Activated CD4-positive, alpha-beta T cell treated with anti-CD3 and anti-CD28 coated beads, Interleukin-2, amount 10 ng/mL, durations not matched to agents 7 days and 5 days (primary cell): ENCODE measurements at regions not wholly inside any gene's neighbourhood (a gene's known extent, or its start where the extent isn't known, plus 50 kb on each side); places are given as distances from the start of the nearest gene placed in this dataset.

Experiments used
- CTCF ChIA-PET: fragments of 350-600 bp; sonication (Branson Sonifier 250); formaldehyde crosslinking; loops from one replicate; lab custom pipeline; 2021; ENCODE audit warnings: antibody characterized with exemption; lab: Charles Lee
- POLR2A ChIA-PET: fragments of 350-600 bp; sonication (Branson Sonifier 250); formaldehyde crosslinking; loops from one replicate; lab custom pipeline; 2021; ENCODE audit warnings: antibody characterized with exemption; lab: Charles Lee
- DNase-seq: peaks from one replicate; pipeline ENCODE4 v3.0.0-alpha.2; 2020
- H3K27ac Mint-ChIP-seq: one replicate; pipeline ENCODE4 v1.8.0; 2021; ENCODE audit warnings: mild to moderate bottlenecking, moderate library complexity, mixed read lengths
- H3K27me3 Mint-ChIP-seq: one replicate; pipeline ENCODE4 v1.8.0; 2021; ENCODE audit warnings: mixed read lengths
- H3K36me3 Mint-ChIP-seq: one replicate; pipeline ENCODE4 v1.8.0; 2021; ENCODE audit warnings: low read depth, mixed read lengths
- H3K4me1 Mint-ChIP-seq: one replicate; pipeline ENCODE4 v1.8.0; 2021; ENCODE audit warnings: mixed read lengths
- H3K4me3 Mint-ChIP-seq: one replicate; pipeline ENCODE4 v1.8.0; 2021; ENCODE audit warnings: mild to moderate bottlenecking, moderate library complexity, mixed read lengths
- H3K9me3 Mint-ChIP-seq: one replicate; pipeline ENCODE4 v1.8.0; 2021; ENCODE audit warnings: mixed read lengths

DNA sequence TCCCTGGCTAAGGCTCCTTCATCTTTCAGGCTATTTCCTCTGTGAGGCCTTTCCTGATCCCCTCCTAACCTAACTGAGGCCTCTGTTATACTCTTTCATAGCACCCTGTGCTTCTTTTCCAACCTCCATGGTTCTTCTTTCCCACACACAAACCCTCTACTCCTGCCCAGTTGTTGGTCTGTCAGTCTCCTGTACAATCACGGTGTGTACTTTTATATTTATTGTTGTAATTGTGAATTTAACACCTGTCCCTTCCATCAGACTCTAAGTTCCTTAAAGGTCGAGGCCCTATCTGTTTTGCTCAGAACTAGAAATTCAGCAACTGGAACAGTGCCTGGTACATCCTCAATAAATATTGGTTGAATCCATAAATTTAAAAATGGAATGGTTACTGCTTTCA is 100.2 kb upstream of the KCNE2 start:
- peaks cover 3% of the 10 kb centered on the region for H3K36me3 Mint-ChIP-seq
- no peak overlapping the region for H3K27ac Mint-ChIP-seq
- POLR2A ChIA-PET, result no interaction called here
- no peaks in the 10 kb centered on the region for H3K4me1 Mint-ChIP-seq
- CTCF ChIA-PET, result interaction anchor here (1.3 kb wide), 1 partner anchor 36 kb away, joined by 3 read pairs; no protein-coding TSS in a partner anchor
- DNase-seq, result no peak
- no peak overlapping the region for H3K4me3 Mint-ChIP-seq
- H3K9me3 Mint-ChIP-seq, result peaks cover 11% of the 10 kb centered on the region
- H3K27me3 Mint-ChIP-seq, result peaks cover 3% of the 10 kb centered on the region

DNA sequence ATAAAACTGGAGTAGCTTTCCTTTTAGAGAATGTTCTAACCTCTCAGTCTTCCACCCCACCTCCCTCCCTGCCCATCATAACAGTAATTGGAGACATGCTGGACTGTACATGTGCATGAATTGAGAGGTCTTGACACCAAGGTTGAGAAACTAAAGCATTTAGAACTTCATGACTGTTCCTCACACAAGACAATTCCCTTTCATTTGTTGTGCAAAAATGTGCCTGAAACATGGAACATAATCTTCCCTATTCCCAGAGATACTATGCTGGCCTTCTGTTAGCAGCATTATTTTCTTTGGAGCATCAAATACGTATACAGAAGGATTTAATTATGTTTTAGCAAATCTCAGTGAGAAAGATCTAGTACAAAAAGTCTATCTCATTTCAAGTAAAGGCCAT is 97.5 kb upstream of the KCNE2 start:
- POLR2A ChIA-PET, result no interaction called here
- no peak overlapping the region for H3K4me3 Mint-ChIP-seq
- peaks cover 3% of the 10 kb centered on the region for H3K36me3 Mint-ChIP-seq
- H3K9me3 Mint-ChIP-seq, result peaks cover 11% of the 10 kb centered on the region
- H3K27ac Mint-ChIP-seq, result no peak overlapping the region
- no peaks in the 10 kb centered on the region for H3K4me1 Mint-ChIP-seq
- peaks cover 6% of the 10 kb centered on the region for H3K27me3 Mint-ChIP-seq
- no peak for DNase-seq
- CTCF ChIA-PET, result no interaction called here

DNA sequence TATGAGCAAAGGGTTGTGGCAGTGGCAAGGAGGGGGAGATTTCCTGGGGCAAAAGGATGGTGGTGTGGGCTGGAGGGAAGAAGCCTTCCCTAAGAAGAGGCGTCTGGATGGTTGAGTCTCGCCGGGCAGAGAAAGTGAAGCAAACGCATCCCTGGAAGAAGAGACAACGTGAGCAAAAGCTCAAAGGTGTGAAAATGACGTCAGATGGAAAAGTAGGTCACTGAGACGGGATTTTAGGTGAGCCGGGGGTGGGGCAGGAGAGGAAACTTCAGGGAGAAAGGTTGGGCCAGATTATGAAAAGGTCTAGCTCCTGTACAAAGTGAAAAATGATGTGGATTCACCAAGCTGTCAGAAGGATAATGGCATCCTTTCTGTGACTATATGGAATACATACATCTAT is 95.3 kb upstream of the KCNE2 start:
- Mint-ChIP-seq H3K4me1 (no peaks in the 10 kb centered on the region), H3K9me3 (peaks cover 5% of the 10 kb centered on the region), H3K27me3 (peaks cover 8% of the 10 kb centered on the region), H3K36me3 (no peaks in the 10 kb centered on the region), H3K4me3 (no peak overlapping the region), H3K27ac (no peak overlapping the region)
- CTCF ChIA-PET, result no interaction called here
- POLR2A ChIA-PET, result no interaction called here
- no peak for DNase-seq

DNA sequence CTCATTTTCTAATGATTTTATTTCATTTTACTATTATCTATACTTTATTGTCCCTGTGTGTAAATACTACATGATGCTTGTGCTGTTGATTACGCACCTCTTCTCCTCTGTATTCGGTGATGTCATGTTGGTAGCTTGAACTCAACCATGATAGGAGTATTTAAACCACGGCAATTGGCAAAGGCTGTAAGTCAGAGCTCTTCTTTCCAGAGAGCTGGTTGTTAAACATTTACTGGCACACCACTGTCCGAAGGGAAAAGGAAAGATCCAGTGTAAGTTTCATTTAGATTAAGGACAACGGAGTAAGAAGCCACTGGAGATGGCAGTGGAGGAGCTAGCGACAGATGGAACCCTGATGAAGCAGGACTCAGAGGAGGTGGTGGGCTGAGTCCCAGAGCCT is 93.4 kb upstream of the KCNE2 start:
- Mint-ChIP-seq H3K4me1 (no peaks in the 10 kb centered on the region), H3K27me3 (peaks cover 8% of the 10 kb centered on the region), H3K36me3 (no peaks in the 10 kb centered on the region), H3K4me3 (no peak overlapping the region), H3K9me3 (no peaks in the 10 kb centered on the region), H3K27ac (no peak overlapping the region)
- no peak for DNase-seq
- CTCF ChIA-PET, result interaction anchor here (1.0 to 1.3 kb wide), 2 partner anchors 32 to 44 kb away, joined by 3 to 4 read pairs; no protein-coding TSS in a partner anchor
- POLR2A ChIA-PET, result no interaction called here

DNA sequence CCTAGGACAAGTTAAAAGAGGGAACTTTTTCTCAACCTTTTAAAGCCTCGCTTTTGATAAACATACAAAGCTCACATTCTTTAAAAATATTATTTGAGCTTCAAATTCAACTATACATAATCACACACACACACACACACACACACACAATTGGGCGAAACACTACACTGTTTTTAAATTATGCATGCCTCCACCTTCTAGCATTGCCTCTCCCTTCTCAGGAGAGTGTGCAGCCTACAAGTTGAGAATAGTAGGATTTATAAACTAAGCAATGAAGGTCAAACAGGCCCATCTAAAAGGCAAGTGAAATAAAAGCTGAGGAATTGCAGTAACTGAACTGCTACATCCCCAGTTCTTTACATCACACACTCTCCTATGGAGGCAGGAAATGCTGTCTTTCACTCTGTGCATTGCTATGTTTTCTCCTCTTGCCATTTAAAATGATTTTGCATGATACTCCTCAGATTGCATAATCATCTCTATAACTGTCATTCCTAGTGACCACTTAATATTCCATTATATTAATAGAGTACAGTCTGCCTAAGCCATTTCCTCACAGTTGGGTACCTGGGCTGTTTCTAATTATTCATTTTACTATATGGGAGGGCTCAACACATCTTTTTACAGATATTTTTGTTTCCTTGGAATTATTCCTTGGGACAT is 92.5 kb upstream of the KCNE2 start:
- Mint-ChIP-seq H3K36me3 (no peaks in the 10 kb centered on the region), H3K27ac (no peak overlapping the region), H3K4me3 (no peak overlapping the region), H3K4me1 (no peaks in the 10 kb centered on the region), H3K27me3 (peaks cover 8% of the 10 kb centered on the region), H3K9me3 (no peaks in the 10 kb centered on the region)
- DNase-seq, result no peak
- ChIA-PET POLR2A (no interaction called here), CTCF (no interaction called here)

DNA sequence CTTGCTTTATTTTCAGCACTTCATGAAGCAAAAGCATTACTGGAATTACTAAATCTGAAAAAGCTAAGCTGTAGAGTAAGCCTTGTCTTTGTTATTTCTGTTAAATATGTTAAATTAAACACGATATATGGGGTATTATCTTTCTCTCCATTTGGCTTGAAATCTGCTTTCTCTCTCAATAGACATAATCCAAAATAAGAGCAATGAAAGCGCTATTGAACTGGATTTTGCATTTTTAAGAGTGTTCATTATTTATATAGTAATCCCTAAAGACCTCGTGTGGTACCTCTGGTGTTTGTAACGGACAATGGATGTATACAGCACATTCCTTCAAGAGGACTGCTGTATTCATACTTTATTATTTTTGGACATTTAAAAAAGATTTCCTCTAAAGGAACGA is 91.5 kb upstream of the KCNE2 start:
- no peak overlapping the region for H3K4me3 Mint-ChIP-seq
- H3K27ac Mint-ChIP-seq, result no peak overlapping the region
- H3K36me3 Mint-ChIP-seq, result no peaks in the 10 kb centered on the region
- DNase-seq, result no peak
- H3K4me1 Mint-ChIP-seq, result peaks cover 2% of the 10 kb centered on the region
- H3K9me3 Mint-ChIP-seq, result peaks cover 4% of the 10 kb centered on the region
- POLR2A ChIA-PET, result no interaction called here
- CTCF ChIA-PET, result no interaction called here
- H3K27me3 Mint-ChIP-seq, result peaks cover 7% of the 10 kb centered on the region

DNA sequence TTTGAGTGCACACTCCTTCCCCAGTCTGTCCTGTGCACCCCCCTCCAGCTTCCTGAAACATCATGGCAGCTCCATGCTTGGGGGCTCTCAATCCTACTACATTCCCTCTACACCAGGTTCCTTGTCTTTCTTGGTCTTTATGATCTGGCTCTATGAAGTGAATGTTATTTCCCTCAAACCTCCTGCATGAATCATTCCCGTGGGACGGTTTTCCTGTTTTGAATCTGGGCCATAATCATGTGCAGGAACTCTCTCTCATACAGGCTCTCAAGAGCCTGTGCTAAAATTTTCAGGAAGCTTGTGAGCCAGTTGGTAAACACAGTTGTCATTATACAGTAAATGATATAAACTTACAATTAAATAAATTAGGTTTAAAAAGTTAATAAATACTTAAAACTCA is 89.8 kb upstream of the KCNE2 start:
- Mint-ChIP-seq H3K27me3 (peaks cover 7% of the 10 kb centered on the region), H3K4me1 (peaks cover 2% of the 10 kb centered on the region), H3K36me3 (no peaks in the 10 kb centered on the region), H3K9me3 (peaks cover 4% of the 10 kb centered on the region), H3K4me3 (no peak overlapping the region), H3K27ac (no peak overlapping the region)
- POLR2A ChIA-PET, result no interaction called here
- CTCF ChIA-PET, result interaction anchor here (1.0 to 1.2 kb wide), 2 partner anchors 211 to 350 kb away, joined by 3 read pairs; no protein-coding TSS in a partner anchor
- no peak for DNase-seq

DNA sequence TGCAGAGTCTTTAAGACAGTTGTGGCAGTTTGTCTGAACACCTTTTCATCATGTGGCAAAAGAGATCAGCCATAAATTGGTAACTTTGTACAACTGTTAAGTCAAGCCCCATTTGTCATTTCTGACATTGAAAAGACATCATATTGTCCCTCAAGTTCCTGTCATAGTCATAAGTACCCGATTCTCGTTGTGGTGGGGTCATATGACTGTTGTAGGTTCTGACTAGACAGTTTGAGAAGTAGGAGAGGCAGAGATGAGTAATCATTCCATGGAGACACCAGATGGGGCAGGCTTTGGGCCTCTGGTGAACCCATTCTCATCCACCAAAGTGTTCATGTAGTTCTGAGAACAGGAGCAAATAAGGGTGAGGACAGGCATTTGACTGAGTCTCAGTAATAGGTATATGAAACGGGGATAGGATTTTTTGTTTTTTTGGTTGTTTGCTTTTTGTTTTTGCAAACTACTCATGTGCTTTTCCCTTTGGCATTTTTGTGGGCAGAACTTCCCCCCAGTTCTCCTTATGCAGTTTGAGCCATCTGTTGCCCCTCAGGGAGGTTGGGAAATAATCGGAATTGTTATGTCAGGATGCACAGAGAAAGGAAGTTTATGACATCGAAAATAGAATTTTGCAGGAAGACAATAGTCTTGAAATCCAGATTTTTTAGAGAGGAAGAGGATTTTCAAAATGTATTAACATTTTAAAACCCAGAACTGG is 86.9 kb upstream of the KCNE2 start:
- H3K4me1 Mint-ChIP-seq, result peaks cover 2% of the 10 kb centered on the region
- DNase-seq, result no peak
- ChIA-PET CTCF (no interaction called here), POLR2A (no interaction called here)
- peaks cover 4% of the 10 kb centered on the region for H3K9me3 Mint-ChIP-seq
- H3K36me3 Mint-ChIP-seq, result no peaks in the 10 kb centered on the region
- H3K4me3 Mint-ChIP-seq, result no peak overlapping the region
- H3K27ac Mint-ChIP-seq, result no peak overlapping the region
- H3K27me3 Mint-ChIP-seq, result peaks cover 2% of the 10 kb centered on the region

DNA sequence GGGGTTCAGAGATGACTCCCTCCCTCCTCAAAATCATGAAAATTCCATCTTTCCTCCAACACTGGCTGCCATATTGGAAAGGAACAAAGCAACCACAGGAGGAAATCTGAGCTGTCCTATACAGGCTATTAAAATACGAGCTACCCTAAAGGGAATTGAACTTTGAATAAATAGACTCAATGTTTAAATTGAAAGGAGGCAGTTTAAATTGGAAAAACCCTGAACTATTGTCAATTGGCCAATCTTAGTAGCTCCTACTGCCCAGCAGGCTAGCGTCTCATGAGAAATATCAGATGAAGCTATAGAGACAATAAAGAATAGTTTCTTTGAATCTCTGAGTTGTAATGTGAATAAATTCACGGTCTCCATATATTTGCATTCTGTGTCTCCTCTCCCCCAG is 85.4 kb upstream of the KCNE2 start:
- ChIA-PET POLR2A (no interaction called here), CTCF (interaction anchor here (0.8 to 1.1 kb wide), 2 partner anchors 11 to 13 kb away, joined by 3 to 6 read pairs; no protein-coding TSS in a partner anchor)
- Mint-ChIP-seq H3K4me3 (no peak overlapping the region), H3K9me3 (peaks cover 4% of the 10 kb centered on the region), H3K36me3 (no peaks in the 10 kb centered on the region), H3K27ac (no peak overlapping the region), H3K4me1 (peaks cover 2% of the 10 kb centered on the region), H3K27me3 (no peaks in the 10 kb centered on the region)
- DNase-seq, result no peak

DNA sequence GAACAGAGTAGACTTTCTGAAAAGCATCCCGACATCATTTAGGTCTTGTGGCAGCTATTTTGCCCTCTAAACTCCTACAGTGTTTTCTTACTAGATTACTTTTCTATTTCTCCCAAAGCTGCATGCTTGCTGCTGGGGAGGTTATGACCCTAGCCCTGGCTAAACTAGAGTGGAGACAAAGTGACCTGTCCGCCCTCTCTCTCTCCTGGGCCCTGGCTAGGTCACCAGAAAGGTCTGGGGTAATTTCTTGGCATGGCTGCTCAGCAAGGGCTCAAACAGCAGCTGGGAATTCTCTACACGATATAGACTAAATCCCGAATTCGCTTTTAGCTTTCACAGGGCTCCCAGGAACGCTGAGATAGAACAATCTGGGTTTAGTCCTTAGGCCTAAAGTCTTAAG is 84.5 kb upstream of the KCNE2 start:
- Mint-ChIP-seq H3K4me1 (peaks cover 2% of the 10 kb centered on the region), H3K4me3 (no peak overlapping the region), H3K27me3 (no peaks in the 10 kb centered on the region), H3K36me3 (no peaks in the 10 kb centered on the region), H3K27ac (no peak overlapping the region), H3K9me3 (peaks cover 6% of the 10 kb centered on the region)
- DNase-seq, result no peak
- CTCF ChIA-PET, result no interaction called here
- POLR2A ChIA-PET, result no interaction called here

DNA sequence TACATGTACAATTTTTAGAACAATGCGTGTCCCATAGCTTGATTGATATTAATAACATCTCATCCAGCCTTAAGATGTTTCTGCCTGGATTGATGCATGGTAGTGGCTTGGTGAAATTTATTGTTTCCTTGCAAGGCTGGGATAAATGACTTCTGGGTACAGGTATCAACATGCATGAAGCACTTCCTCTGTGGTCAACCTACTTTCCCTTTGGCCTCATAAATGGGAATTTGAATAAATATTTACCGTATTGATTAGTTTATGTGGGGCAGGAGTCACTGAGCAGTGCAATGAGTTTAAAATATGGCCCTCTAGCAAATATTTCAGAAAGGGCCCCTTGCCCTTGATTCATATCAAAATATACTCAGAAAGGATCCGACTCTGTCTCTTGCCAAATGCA is 83.9 kb upstream of the KCNE2 start:
- H3K9me3 Mint-ChIP-seq, result peaks cover 6% of the 10 kb centered on the region
- H3K27me3 Mint-ChIP-seq, result no peaks in the 10 kb centered on the region
- peaks cover 2% of the 10 kb centered on the region for H3K4me1 Mint-ChIP-seq
- ChIA-PET POLR2A (no interaction called here), CTCF (no interaction called here)
- DNase-seq, result no peak
- no peak overlapping the region for H3K27ac Mint-ChIP-seq
- H3K36me3 Mint-ChIP-seq, result no peaks in the 10 kb centered on the region
- H3K4me3 Mint-ChIP-seq, result no peak overlapping the region

DNA sequence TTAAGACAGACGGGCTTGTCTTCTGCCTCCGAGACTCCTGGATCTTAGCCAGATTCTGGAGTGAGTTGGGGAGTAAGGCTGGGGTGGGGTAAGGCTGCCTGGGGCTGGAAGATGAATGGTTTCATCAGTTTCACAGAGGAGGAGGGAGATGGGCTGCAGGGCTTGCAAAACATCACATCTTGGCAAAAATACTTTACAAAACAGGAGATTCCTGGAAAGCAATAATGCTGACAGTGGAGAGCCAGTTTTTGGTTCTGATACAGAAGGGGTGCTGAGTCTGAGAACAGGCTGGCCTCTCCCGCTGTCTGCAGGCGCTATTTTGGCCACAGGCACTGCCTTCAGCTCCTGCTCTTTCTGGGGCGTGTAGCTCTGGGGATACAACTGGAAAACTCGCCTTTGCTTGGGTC is 83.4 kb upstream of the KCNE2 start:
- ChIA-PET POLR2A (no interaction called here), CTCF (no interaction called here)
- no peaks in the 10 kb centered on the region for H3K36me3 Mint-ChIP-seq
- H3K9me3 Mint-ChIP-seq, result peaks cover 6% of the 10 kb centered on the region
- H3K4me1 Mint-ChIP-seq, result peaks cover 2% of the 10 kb centered on the region
- no peak overlapping the region for H3K27ac Mint-ChIP-seq
- no peak overlapping the region for H3K4me3 Mint-ChIP-seq
- DNase-seq, result no peak
- no peaks in the 10 kb centered on the region for H3K27me3 Mint-ChIP-seq

DNA sequence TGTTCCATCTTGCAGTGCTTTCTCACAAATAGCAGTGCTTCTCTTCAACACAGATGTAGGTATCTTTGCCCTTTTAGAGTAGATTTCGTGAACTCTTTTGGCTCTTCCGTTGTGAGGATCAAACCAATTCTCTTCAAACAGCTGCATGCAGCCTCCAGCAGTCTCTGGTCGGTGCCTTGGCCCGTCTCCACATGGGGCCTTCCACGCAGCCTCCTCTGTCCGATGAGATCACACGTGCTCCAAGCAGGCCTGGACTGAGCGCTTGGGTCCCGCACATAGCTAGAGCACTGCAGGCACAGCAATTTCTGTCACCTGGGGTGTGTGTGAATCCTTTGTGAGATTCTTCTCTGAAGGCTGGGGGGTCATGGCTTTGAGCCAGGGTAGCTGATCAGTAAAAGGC is 82.8 kb upstream of the KCNE2 start:
- CTCF ChIA-PET, result no interaction called here

More for the DNA sequence above, 82.8 kb upstream of the KCNE2 start:
- POLR2A ChIA-PET, result no interaction called here
- Mint-ChIP-seq H3K4me1 (peaks cover 2% of the 10 kb centered on the region), H3K4me3 (no peak overlapping the region), H3K27me3 (no peaks in the 10 kb centered on the region), H3K27ac (no peak overlapping the region), H3K9me3 (peaks cover 7% of the 10 kb centered on the region), H3K36me3 (no peaks in the 10 kb centered on the region)
- no peak for DNase-seq
